ENCODE measurements at regions not wholly inside any gene's neighbourhood (a gene's known extent, or its start where the extent isn't known, plus 50 kb on each side); places are given as distances from the start of the nearest gene placed in this dataset.
"Not testable (repeated sequence)": the region's sequence is repeated elsewhere in the genome, so short reads cannot be mapped to it uniquely, and the experiment has no call there.

DNA sequence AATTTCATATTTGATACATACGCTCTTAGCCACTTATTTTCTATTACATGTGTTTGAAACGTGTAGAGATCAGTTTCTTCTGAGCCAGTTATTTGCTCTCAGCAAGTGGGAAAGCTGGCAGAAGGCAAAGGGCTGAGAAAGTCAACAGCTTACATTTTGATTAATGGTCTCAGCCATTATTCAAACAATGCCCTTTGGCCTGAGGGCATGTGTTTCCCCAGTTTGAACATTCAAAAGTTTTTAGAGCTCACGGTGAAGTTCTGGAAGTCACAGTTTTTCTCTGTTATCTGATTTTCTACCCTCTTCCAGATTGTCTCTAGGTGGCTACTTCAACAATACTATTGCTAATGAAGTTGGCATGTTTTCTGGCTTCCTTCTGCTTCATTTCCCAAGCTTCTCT, 591.8 kb upstream of the CPEB2 start:
- Histone ChIP-seq H3K9me3 (ENCODE audit: control insufficient read depth in 5 of 5, low read length in 5 of 5) (no peaks in the 10 kb centered on the region), H3K4me1 (ENCODE audit: control insufficient read depth in 5 of 5, insufficient read depth in 5 of 5, low read length in 5 of 5) (peaks cover 0 to 1% (median 0%) of the 10 kb centered on the region in 5 donors), H3K36me3 (ENCODE audit: control insufficient read depth in 5 of 5, insufficient read depth in 5 of 5, low read length in 5 of 5) (no peaks in the 10 kb centered on the region), H3K27ac (ENCODE audit: low read depth, low read length) (no peak overlapping the region), H3K27me3 (ENCODE audit: control insufficient read depth in 5 of 5, insufficient read depth in 4 of 5, low read length in 5 of 5) (no peaks in the 10 kb centered on the region), H3K4me3 (ENCODE audit: low read depth in 1 of 5, low read length in 5 of 5) (no peak overlapping the region), H3K9ac (ENCODE audit: low read length in 5 of 5) (no peak overlapping the region)

DNA sequence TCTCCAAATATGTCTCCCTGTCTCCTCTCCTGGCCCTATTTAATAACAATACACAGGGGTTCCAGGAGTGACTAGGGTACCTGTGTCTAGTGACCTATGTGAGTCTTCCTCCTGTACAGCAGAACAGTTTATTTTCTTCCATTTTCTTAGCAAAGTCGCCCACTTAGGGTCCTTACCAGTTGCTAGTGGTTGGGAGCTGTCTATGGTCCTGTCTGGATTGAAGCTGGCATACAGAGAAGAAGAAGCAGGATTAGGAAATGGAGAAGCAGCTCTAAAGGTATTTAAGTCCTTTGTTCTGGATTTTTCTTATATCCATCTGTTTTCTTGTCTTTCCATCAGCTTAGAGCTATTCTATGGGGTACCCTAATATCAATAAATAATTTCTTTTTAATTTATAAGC, 587.1 kb upstream of the CPEB2 start:
- Histone ChIP-seq H3K4me3 (ENCODE audit: low read depth in 1 of 5, low read length in 5 of 5) (no peak overlapping the region), H3K27ac (ENCODE audit: low read depth, low read length) (no peak overlapping the region), H3K36me3 (ENCODE audit: control insufficient read depth in 5 of 5, insufficient read depth in 5 of 5, low read length in 5 of 5) (no peaks in the 10 kb centered on the region), H3K27me3 (ENCODE audit: control insufficient read depth in 5 of 5, insufficient read depth in 4 of 5, low read length in 5 of 5) (no peaks in the 10 kb centered on the region), H3K9me3 (ENCODE audit: control insufficient read depth in 5 of 5, low read length in 5 of 5) (no peaks in the 10 kb centered on the region), H3K9ac (ENCODE audit: low read length in 5 of 5) (no peak overlapping the region), H3K4me1 (ENCODE audit: control insufficient read depth in 5 of 5, insufficient read depth in 5 of 5, low read length in 5 of 5) (no peaks in the 10 kb centered on the region)

DNA sequence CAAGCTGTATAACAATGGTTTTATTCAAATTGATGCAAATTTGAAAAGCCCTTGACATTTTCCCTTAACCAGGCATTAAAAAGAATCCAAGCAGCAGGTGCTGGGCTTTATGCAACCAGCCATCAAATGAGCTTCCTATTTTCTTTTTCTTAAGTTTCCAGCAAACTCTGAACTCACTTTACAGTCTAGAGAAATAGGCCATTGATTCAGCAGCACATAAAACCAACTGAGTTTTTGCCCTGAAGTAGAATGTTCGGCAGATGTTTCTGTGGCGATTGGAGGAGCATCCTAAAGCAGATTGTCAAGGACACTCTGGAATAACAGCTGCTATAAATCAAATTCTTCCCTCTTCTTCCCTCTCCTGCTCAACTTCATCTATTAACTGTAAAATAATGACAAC, 582.8 kb upstream of the CPEB2 start:
- Histone ChIP-seq H3K9me3 (ENCODE audit: control insufficient read depth in 5 of 5, low read length in 5 of 5) (peaks cover 0 to 3% (median 0%) of the 10 kb centered on the region in 5 donors), H3K4me3 (ENCODE audit: low read depth in 1 of 5, low read length in 5 of 5) (no peak overlapping the region), H3K36me3 (ENCODE audit: control insufficient read depth in 5 of 5, insufficient read depth in 5 of 5, low read length in 5 of 5) (no peaks in the 10 kb centered on the region), H3K27ac (ENCODE audit: low read depth, low read length) (no peak overlapping the region), H3K27me3 (ENCODE audit: control insufficient read depth in 5 of 5, insufficient read depth in 4 of 5, low read length in 5 of 5) (no peaks in the 10 kb centered on the region), H3K9ac (ENCODE audit: low read length in 5 of 5) (no peak overlapping the region), H3K4me1 (ENCODE audit: control insufficient read depth in 5 of 5, insufficient read depth in 5 of 5, low read length in 5 of 5) (no peaks in the 10 kb centered on the region)

DNA sequence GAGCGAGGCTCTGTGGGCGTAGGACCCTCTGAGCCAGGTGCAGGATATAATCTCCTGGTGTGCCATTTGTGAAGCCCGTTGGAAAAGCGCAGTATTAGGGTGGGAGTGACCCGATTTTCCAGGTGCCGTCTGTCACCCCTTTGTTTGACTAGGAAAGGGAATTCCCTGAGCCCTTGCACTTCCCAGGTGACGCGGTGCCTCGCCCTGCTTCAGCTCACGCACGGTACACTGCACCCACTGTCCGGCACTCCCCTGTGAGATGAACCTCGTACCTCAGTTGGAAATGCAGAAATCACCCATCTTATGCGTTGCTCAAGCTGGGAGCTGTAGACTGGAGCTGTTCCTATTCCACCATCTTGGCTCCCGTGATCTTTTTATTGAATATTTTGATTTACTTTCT, 576.0 kb upstream of the CPEB2 start:
- H3K4me3 ChIP-seq (ENCODE audit: low read depth in 1 of 5, low read length in 5 of 5); H3K36me3 ChIP-seq (ENCODE audit: control insufficient read depth in 5 of 5, insufficient read depth in 5 of 5, low read length in 5 of 5); H3K9ac ChIP-seq (ENCODE audit: low read length in 5 of 5); H3K27me3 ChIP-seq (ENCODE audit: control insufficient read depth in 5 of 5, insufficient read depth in 4 of 5, low read length in 5 of 5); H3K9me3 ChIP-seq (ENCODE audit: control insufficient read depth in 5 of 5, low read length in 5 of 5); H3K4me1 ChIP-seq (ENCODE audit: control insufficient read depth in 5 of 5, insufficient read depth in 5 of 5, low read length in 5 of 5); H3K27ac ChIP-seq (ENCODE audit: low read depth, low read length): not testable (repeated sequence)

DNA sequence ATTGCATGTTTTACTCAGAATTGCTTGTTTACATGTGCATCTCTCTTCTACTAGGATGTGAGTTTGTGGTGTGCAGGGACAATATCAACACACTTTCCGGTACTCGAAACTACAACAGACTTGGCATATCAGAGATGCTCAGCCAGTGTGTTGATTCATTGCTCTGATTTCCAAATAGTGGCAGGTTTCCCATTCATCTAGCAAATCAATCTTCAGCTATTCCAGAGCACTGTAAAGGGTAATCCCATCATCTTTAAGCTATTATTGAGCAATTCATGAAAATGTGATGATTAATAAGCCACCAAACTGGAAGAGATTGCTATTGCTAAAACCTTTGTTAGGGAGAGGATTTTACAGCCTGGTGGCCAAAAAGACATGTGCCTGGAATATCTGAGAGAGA, 574.2 kb upstream of the CPEB2 start:
- Histone ChIP-seq H3K9ac (ENCODE audit: low read length in 5 of 5) (no peak overlapping the region), H3K27me3 (ENCODE audit: control insufficient read depth in 5 of 5, insufficient read depth in 4 of 5, low read length in 5 of 5) (no peaks in the 10 kb centered on the region), H3K9me3 (ENCODE audit: control insufficient read depth in 5 of 5, low read length in 5 of 5) (peaks cover 0 to 4% (median 0%) of the 10 kb centered on the region in 5 donors)

DNA sequence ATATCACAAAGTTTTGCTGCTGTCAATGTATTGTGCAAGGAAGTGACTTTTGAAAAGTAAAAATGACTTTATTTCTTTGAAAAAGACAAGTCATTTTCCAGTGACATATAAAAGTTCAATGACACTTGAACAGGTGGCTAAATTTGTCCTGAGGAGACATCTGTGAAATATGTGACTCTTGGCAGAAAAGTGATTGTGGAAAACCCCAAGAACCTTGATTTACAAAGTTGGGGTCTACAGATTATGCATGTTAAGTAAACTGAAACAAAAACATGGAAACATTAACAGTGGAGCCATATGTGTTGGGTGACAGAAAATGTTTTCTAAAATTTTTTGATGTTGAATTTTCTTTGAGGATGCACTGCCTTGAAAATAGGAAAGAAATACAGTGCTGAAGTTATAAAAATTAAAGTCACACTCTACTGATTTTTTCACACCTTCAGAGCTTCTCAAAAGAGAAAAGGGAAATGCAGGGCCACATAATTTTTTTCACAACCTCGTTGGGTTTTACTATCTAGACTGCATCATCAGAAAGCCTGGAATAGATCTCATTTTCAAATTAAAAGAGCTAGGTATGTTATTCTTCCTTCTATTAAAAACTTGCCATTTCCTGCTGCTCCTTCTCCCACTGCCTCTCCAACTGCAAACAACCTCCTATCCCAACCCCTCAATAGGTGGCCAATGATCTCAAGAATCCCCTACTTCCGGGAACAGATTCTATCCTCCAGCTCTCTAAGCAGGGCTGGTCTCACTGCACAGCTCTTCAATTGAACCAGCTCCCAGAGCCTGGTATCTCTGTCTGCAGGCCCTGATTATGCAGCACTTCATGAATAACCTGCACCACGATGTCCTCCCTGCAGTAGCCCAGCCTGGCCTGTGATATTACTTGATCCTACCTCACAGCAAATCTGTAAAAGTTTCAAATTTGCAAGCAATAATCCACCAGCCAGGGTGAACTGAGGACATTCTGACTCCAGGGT, 570.8 kb upstream of the CPEB2 start:
- H3K4me3 ChIP-seq (ENCODE audit: low read depth in 1 of 5, low read length in 5 of 5), result no peak overlapping the region
- H3K9ac ChIP-seq (ENCODE audit: low read length in 5 of 5), result no peak overlapping the region
- peaks cover 0 to 4% (median 0%) of the 10 kb centered on the region in 5 donors for H3K4me1 ChIP-seq (ENCODE audit: control insufficient read depth in 5 of 5, insufficient read depth in 5 of 5, low read length in 5 of 5)
- no peaks in the 10 kb centered on the region for H3K36me3 ChIP-seq (ENCODE audit: control insufficient read depth in 5 of 5, insufficient read depth in 5 of 5, low read length in 5 of 5)
- H3K9me3 ChIP-seq (ENCODE audit: control insufficient read depth in 5 of 5, low read length in 5 of 5), result peaks cover 0 to under 1% (median 0%) of the 10 kb centered on the region in 5 donors
- H3K27me3 ChIP-seq (ENCODE audit: control insufficient read depth in 5 of 5, insufficient read depth in 4 of 5, low read length in 5 of 5), result no peaks in the 10 kb centered on the region
- no peak overlapping the region for H3K27ac ChIP-seq (ENCODE audit: low read depth, low read length)

More for the DNA sequence above, 574.2 kb upstream of the CPEB2 start:
- Histone ChIP-seq H3K4me1 (ENCODE audit: control insufficient read depth in 5 of 5, insufficient read depth in 5 of 5, low read length in 5 of 5) (no peaks in the 10 kb centered on the region), H3K4me3 (ENCODE audit: low read depth in 1 of 5, low read length in 5 of 5) (no peak overlapping the region), H3K27ac (ENCODE audit: low read depth, low read length) (no peak overlapping the region), H3K36me3 (ENCODE audit: control insufficient read depth in 5 of 5, insufficient read depth in 5 of 5, low read length in 5 of 5) (no peaks in the 10 kb centered on the region)

DNA sequence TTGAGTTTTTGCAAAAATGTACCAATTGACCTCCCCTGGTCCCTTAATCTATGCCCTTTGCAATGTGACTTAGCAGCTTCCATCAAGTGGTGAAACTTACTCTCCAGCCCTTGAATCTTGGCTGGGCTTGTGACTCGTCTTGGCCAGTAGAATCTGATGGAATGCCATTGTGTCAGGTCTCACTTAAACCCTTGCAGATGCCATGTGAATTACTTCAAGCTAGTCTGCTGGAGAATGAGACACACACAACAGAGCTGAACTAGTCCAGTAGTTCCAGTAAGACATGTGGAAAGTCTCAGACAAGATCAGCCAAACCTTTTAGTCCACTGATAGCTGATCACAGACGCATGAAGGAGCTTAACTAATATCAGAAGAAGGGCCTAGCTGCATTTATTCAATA, 567.8 kb upstream of the CPEB2 start:
- Histone ChIP-seq H3K4me1 (ENCODE audit: control insufficient read depth in 5 of 5, insufficient read depth in 5 of 5, low read length in 5 of 5) (peaks cover 0 to 4% (median 0%) of the 10 kb centered on the region in 5 donors), H3K9ac (ENCODE audit: low read length in 5 of 5) (no peak overlapping the region), H3K36me3 (ENCODE audit: control insufficient read depth in 5 of 5, insufficient read depth in 5 of 5, low read length in 5 of 5) (no peaks in the 10 kb centered on the region), H3K27me3 (ENCODE audit: control insufficient read depth in 5 of 5, insufficient read depth in 4 of 5, low read length in 5 of 5) (no peaks in the 10 kb centered on the region), H3K27ac (ENCODE audit: low read depth, low read length) (no peak overlapping the region), H3K9me3 (ENCODE audit: control insufficient read depth in 5 of 5, low read length in 5 of 5) (no peaks in the 10 kb centered on the region), H3K4me3 (ENCODE audit: low read depth in 1 of 5, low read length in 5 of 5) (no peak overlapping the region)

DNA sequence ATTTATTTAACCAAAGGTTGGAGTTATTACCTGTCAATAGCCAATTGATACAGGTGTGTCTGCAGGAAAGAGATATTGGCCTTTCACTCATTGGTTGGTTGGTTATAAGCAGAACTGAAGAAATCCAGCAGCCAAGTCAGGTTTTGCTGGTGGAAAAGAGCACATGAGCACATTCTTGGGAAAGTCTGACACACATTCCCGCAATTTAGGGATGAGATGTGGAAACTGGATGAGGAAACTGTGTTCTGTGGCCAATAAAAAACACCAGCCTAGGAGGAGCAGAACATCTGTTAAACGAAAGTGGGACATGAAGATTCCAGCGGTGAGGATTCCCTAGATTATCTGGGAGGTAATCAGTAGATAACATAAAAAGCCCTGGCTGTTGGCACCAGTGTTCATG, 567.4 kb upstream of the CPEB2 start:
- no peaks in the 10 kb centered on the region for H3K9me3 ChIP-seq (ENCODE audit: control insufficient read depth in 5 of 5, low read length in 5 of 5)
- no peaks in the 10 kb centered on the region for H3K36me3 ChIP-seq (ENCODE audit: control insufficient read depth in 5 of 5, insufficient read depth in 5 of 5, low read length in 5 of 5)
- H3K4me1 ChIP-seq (ENCODE audit: control insufficient read depth in 5 of 5, insufficient read depth in 5 of 5, low read length in 5 of 5), result peaks cover 0 to 4% (median 0%) of the 10 kb centered on the region in 5 donors
- no peak overlapping the region for H3K4me3 ChIP-seq (ENCODE audit: low read depth in 1 of 5, low read length in 5 of 5)
- no peak overlapping the region for H3K9ac ChIP-seq (ENCODE audit: low read length in 5 of 5)
- H3K27ac ChIP-seq (ENCODE audit: low read depth, low read length), result no peak overlapping the region
- H3K27me3 ChIP-seq (ENCODE audit: control insufficient read depth in 5 of 5, insufficient read depth in 4 of 5, low read length in 5 of 5), result no peaks in the 10 kb centered on the region

DNA sequence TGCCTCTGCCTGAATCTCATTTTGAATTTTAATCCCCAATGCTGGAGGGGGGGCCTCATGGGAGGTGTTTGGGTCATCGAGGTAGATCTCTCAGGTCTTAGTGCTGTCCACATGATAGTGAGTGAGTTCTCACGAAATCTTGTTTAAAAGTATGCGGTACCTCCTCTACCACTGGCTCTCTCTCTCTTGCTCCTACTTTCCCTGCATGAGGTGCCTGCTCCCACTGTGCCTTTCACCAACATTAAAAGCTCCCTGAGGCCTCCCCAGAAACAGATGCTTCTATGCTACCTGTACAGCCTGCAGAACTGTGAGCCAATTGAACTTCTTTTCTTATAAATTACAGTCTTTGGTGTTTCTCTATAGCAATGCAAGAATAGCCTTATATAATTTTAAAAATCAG, 560.7 kb upstream of the CPEB2 start:
- no peaks in the 10 kb centered on the region for H3K9me3 ChIP-seq (ENCODE audit: control insufficient read depth in 5 of 5, low read length in 5 of 5)
- H3K4me3 ChIP-seq (ENCODE audit: low read depth in 1 of 5, low read length in 5 of 5), result no peak overlapping the region
- H3K4me1 ChIP-seq (ENCODE audit: control insufficient read depth in 5 of 5, insufficient read depth in 5 of 5, low read length in 5 of 5), result no peaks in the 10 kb centered on the region
- no peaks in the 10 kb centered on the region for H3K36me3 ChIP-seq (ENCODE audit: control insufficient read depth in 5 of 5, insufficient read depth in 5 of 5, low read length in 5 of 5)
- H3K27me3 ChIP-seq (ENCODE audit: control insufficient read depth in 5 of 5, insufficient read depth in 4 of 5, low read length in 5 of 5), result no peaks in the 10 kb centered on the region
- H3K27ac ChIP-seq (ENCODE audit: low read depth, low read length), result no peak overlapping the region
- H3K9ac ChIP-seq (ENCODE audit: low read length in 5 of 5), result no peak overlapping the region

DNA sequence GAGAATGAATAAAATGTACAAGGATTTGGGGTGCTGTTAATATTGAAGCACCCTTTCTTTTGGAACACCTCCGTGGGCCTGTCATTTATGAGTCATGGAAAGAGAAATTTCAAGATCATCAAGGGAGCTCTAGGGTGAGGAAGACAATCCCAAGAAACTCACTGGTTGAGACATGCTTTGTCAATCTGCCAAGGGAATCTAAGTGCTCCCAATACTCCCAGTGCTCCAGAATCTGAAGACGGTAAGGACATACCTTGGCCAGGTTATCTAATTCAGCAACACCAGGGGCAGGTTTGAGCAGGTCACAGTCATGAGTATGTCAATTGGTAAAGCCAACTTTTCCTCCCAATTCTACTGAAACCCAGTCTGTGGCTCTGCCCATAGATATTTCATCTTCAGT, 556.4 kb upstream of the CPEB2 start:
- no peaks in the 10 kb centered on the region for H3K4me1 ChIP-seq (ENCODE audit: control insufficient read depth in 5 of 5, insufficient read depth in 5 of 5, low read length in 5 of 5)
- H3K27me3 ChIP-seq (ENCODE audit: control insufficient read depth in 5 of 5, insufficient read depth in 4 of 5, low read length in 5 of 5), result no peaks in the 10 kb centered on the region
- H3K4me3 ChIP-seq (ENCODE audit: low read depth in 1 of 5, low read length in 5 of 5), result no peak overlapping the region
- no peaks in the 10 kb centered on the region for H3K9me3 ChIP-seq (ENCODE audit: control insufficient read depth in 5 of 5, low read length in 5 of 5)
- no peak overlapping the region for H3K27ac ChIP-seq (ENCODE audit: low read depth, low read length)
- no peaks in the 10 kb centered on the region for H3K36me3 ChIP-seq (ENCODE audit: control insufficient read depth in 5 of 5, insufficient read depth in 5 of 5, low read length in 5 of 5)
- no peak overlapping the region for H3K9ac ChIP-seq (ENCODE audit: low read length in 5 of 5)

Data from subcutaneous abdominal adipose tissue (tissue), 5 donors.